Mammary epithelial cell (primary cell): ENCODE measurements at regions not wholly inside any gene's neighbourhood (a gene's known extent, or its start where the extent isn't known, plus 50 kb on each side); places are given as distances from the start of the nearest gene placed in this dataset.

ENCODE experiments used
- CTCF ChIP-seq, 2 donors: IDR thresholded peaks in 1 of 2; conservative IDR thresholded peaks in 1 of 2; 2 replicates each; pipeline ENCODE4 v1.5.1; 2011 to 2012; ENCODE audit warnings: inconsistent platforms in 2 of 2, low read length in 2 of 2, mild to moderate bottlenecking in 2 of 2, control low read depth in 1 of 2, low read depth in 1 of 2; ENCODE audit not compliant: insufficient read depth in 1 of 2; ENCODE audit errors: extremely low read depth in 1 of 2
- EZH2 ChIP-seq: IDR thresholded peaks from 2 replicates; pipeline ENCODE4 v1.6.1; 2012; ENCODE audit warnings: low read length, inconsistent platforms, borderline replicate concordance

- TF ChIP-seq CTCF (conservative IDR thresholded peaks at IDR 0.05 in 1 of 2, IDR thresholded peaks at IDR 0.05 in 1 of 2; ENCODE audit: extremely low read depth in 1 of 2, insufficient read depth in 1 of 2, low read depth in 1 of 2, low read length in 2 of 2) (no peak), EZH2 (no peak)
Measured at GRCh38 chr1:83011265-83011664, 987.7 kb downstream of the TTLL7 start.
